PFSK-1 (cell line): ENCODE measurements at regions not wholly inside any gene's neighbourhood (a gene's known extent, or its start where the extent isn't known, plus 50 kb on each side); places are given as distances from the start of the nearest gene placed in this dataset.

Experiments
- FOXP2 ChIP-seq: optimal IDR thresholded peaks from 2 replicates; pipeline ENCODE3; 2011; ENCODE audit warnings: borderline replicate concordance, control low read depth, inconsistent platforms; ENCODE audit not compliant: insufficient read depth; ENCODE audit errors: extremely low read length, extremely low read depth
- POLR2AphosphoS5 ChIP-seq: IDR thresholded peaks from 2 replicates; pipeline ENCODE4 v1.6.1; 2012; ENCODE audit warnings: low read depth, mild to moderate bottlenecking, control low read depth, low read length, moderate library complexity
- SIN3A ChIP-seq: IDR thresholded peaks from 2 replicates; pipeline ENCODE4 v1.6.1; 2012; ENCODE audit warnings: mild to moderate bottlenecking, low read length, moderate library complexity, borderline replicate concordance; ENCODE audit not compliant: insufficient read depth
- TAF1 ChIP-seq: IDR thresholded peaks from 2 replicates; pipeline ENCODE4 v1.6.1; 2012; ENCODE audit warnings: low read length, control low read depth, borderline replicate concordance; ENCODE audit not compliant: insufficient read depth
- TF ChIP-seq, protein P1 (sequence below), 2 experiments: IDR thresholded peaks; 2 replicates each; pipeline versions ENCODE4 v1.6.1 to v1.8.0; 2011 to 2012; ENCODE audit warnings: low read depth in 2 of 2, low read length in 2 of 2, control low read depth in 1 of 2, inconsistent platforms in 1 of 2, mild to moderate bottlenecking in 1 of 2, moderate library complexity in 1 of 2; ENCODE audit not compliant: insufficient read depth in 1 of 2

DNA sequence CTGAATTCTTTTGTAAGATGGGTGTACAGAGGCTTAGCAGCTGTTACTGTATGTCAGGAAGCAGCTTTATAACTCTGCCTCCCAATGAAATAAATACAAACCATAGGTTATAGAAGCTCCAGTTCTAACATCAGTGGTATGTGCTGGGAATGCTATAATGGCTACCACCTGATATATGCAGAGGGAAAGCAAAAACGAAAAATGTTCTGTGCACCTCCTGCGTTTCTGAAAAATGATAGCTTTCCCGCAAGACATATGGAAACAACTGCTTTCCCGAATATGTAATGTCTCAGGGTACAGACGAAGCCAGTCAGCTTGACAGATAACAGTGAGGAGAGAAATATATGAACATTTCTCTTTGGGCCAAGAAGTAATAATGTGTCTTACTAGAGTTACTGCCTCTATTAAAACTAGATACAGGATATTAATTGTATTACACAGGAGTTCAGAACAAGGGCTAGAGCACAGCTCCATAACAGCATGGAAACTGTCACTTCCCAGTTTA lies 517.0 kb upstream of the NRSN1 start:
- no peak for TF ChIP-seq TAF1
- TF ChIP-seq, protein P1, sequence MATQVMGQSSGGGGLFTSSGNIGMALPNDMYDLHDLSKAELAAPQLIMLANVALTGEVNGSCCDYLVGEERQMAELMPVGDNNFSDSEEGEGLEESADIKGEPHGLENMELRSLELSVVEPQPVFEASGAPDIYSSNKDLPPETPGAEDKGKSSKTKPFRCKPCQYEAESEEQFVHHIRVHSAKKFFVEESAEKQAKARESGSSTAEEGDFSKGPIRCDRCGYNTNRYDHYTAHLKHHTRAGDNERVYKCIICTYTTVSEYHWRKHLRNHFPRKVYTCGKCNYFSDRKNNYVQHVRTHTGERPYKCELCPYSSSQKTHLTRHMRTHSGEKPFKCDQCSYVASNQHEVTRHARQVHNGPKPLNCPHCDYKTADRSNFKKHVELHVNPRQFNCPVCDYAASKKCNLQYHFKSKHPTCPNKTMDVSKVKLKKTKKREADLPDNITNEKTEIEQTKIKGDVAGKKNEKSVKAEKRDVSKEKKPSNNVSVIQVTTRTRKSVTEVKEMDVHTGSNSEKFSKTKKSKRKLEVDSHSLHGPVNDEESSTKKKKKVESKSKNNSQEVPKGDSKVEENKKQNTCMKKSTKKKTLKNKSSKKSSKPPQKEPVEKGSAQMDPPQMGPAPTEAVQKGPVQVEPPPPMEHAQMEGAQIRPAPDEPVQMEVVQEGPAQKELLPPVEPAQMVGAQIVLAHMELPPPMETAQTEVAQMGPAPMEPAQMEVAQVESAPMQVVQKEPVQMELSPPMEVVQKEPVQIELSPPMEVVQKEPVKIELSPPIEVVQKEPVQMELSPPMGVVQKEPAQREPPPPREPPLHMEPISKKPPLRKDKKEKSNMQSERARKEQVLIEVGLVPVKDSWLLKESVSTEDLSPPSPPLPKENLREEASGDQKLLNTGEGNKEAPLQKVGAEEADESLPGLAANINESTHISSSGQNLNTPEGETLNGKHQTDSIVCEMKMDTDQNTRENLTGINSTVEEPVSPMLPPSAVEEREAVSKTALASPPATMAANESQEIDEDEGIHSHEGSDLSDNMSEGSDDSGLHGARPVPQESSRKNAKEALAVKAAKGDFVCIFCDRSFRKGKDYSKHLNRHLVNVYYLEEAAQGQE (IDR thresholded peaks at IDR 0.05; ENCODE audit: insufficient read depth in 1 of 2, low read depth in 2 of 2, low read length in 2 of 2), result no peak
- TF ChIP-seq POLR2AphosphoS5, result no peak
- no peak for TF ChIP-seq FOXP2
- no peak for TF ChIP-seq SIN3A

- TF ChIP-seq TAF1 (no peak), POLR2AphosphoS5 (no peak)
Observed at GRCh38 chr6:23611776-23612381, 514.1 kb upstream of the NRSN1 start.

GRCh38 chr6:23618366-23618765 lies 507.6 kb upstream of the NRSN1 start:
- TF ChIP-seq FOXP2, result no peak
- no peak for TF ChIP-seq TAF1
- no peak for TF ChIP-seq SIN3A
- TF ChIP-seq, protein P1 (IDR thresholded peaks at IDR 0.05; ENCODE audit: insufficient read depth in 1 of 2, low read depth in 2 of 2, low read length in 2 of 2), result no peak
- no peak for TF ChIP-seq POLR2AphosphoS5

DNA sequence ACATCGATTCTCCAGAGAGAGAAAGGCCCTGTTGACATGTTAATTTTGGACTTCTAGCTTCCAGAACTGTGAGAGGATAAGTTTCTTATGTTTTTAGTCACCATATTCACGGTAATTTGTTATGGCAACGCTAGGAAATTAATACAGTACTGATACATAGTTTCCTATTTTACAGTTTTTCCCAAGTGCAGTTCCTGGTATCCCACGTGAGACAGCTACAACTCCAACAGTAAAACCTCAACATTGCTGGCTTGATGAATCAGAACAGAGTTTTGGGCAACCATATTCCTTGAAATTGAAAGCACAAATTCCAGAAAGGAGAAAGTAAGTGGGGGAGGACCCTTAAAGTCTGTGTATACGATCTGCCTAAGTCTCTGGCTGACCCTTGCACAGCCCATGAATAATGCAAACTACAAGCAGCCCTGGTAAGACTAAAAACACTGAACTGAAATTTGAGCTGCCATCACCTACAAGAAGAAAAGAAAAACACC lies 505.1 kb upstream of the NRSN1 start:
- TF ChIP-seq POLR2AphosphoS5 (no peak), FOXP2 (no peak), SIN3A (no peak), TAF1 (no peak)
- TF ChIP-seq, protein P1 (IDR thresholded peaks at IDR 0.05; ENCODE audit: insufficient read depth in 1 of 2, low read depth in 2 of 2, low read length in 2 of 2), result no peak

- no peak for TF ChIP-seq SIN3A
- TF ChIP-seq POLR2AphosphoS5, result no peak
Observed at GRCh38 chr6:23630726-23631635, 495.0 kb upstream of the NRSN1 start.

- TF ChIP-seq SIN3A (no peak), FOXP2 (no peak), POLR2AphosphoS5 (no peak), TAF1 (no peak)
- TF ChIP-seq, protein P1 (IDR thresholded peaks at IDR 0.05; ENCODE audit: insufficient read depth in 1 of 2, low read depth in 2 of 2, low read length in 2 of 2), result no peak
Observed at GRCh38 chr6:23633996-23634395, 492.0 kb upstream of the NRSN1 start.
